HepG2 (cell line): ENCODE measurements at regions not wholly inside any gene's neighbourhood (a gene's known extent, or its start where the extent isn't known, plus 50 kb on each side); places are given as distances from the start of the nearest gene placed in this dataset.

Experiments used
- ATAC-seq: fragments of 200-7000 bp; cut with Tn5 transposase; 3 replicates; pipeline ENCODE4 v1.9.1; 2020; ENCODE audit warnings: mild to moderate bottlenecking, moderate library complexity
- BruUV-seq: library from RNA; stranded (reverse); fragments of 400-500 nt; replicated peaks from 2 replicates; lab custom pipeline; 2021; lab: Mats Ljungman, UMichigan
- CTCF ChIA-PET: fragments of 300-600 bp; formaldehyde crosslinking; extraction: SDS; loops from one replicate; lab custom pipeline; 2021; ENCODE audit warnings: low total read pairs, inconsistent platforms, low intra/inter-chr PET ratio; lab: Yijun Ruan, JAX
- POLR2A ChIA-PET: fragments of 350-600 bp; sonication (Branson Sonifier 250); formaldehyde crosslinking; loops from one replicate; lab custom pipeline; 2020; ENCODE audit warnings: antibody characterized with exemption, inconsistent platforms; lab: Yijun Ruan, JAX
- DNase-seq: peaks from one replicate; pipeline ENCODE4 v3.0.0-alpha.2; 2015; ENCODE audit warnings: low spot score
- FAIRE-seq: peaks from 3 replicates; lab custom pipeline; 2011; peaks lifted over from hg19 to GRCh38; lab: Jason Lieb, UNC
- H2AFZ ChIP-seq: one replicate; pipeline ENCODE4 v1.6.1; 2011; ENCODE audit warnings: low read length, inconsistent platforms
- H3K27ac ChIP-seq: fragments of 300-600 bp; 3 replicates; pipeline ENCODE4 v1.8.0; 2011; ENCODE audit warnings: mixed run types, mild to moderate bottlenecking, mixed read lengths, low read length, inconsistent platforms; ENCODE audit not compliant: insufficient read depth; ENCODE audit errors: extremely low read length
- H3K27me3 ChIP-seq, 2 experiments: fragments of 200-600 bp in 1 of 2; 2 replicates in 1 of 2; 3 replicates in 1 of 2; pipeline versions ENCODE4 v1.6.0 to v1.8.0; 2011; ENCODE audit warnings: low read length in 2 of 2, mild to moderate bottlenecking in 2 of 2, moderate library complexity in 2 of 2, inconsistent platforms in 1 of 2; ENCODE audit not compliant: insufficient read depth in 2 of 2, control insufficient read depth in 1 of 2
- H3K36me3 ChIP-seq, 2 experiments: fragments of 200-600 bp in 1 of 2; replicated peaks in 1 of 2; 2 replicates in 1 of 2; 3 replicates in 1 of 2; pipeline versions ENCODE4 v1.5.1 to v1.8.0; 2011; ENCODE audit warnings: low read length in 2 of 2, inconsistent platforms in 1 of 2; ENCODE audit not compliant: insufficient read depth in 2 of 2, control insufficient read depth in 1 of 2
- H3K4me1 ChIP-seq: 2 replicates; pipeline ENCODE4 v1.5.1; 2012; ENCODE audit warnings: low read length, inconsistent platforms; ENCODE audit not compliant: insufficient read depth
- H3K4me2 ChIP-seq: 2 replicates; pipeline ENCODE4 v1.6.0; 2011; ENCODE audit warnings: low read depth, low read length, inconsistent platforms
- H3K4me3 ChIP-seq, 3 experiments: fragments of 200-600 bp in 1 of 3; sonication (generic), shearing (Covaris generic) in 1 of 3; replicated peaks in 1 of 3; 2 replicates each; pipeline ENCODE4 v1.5.1; 2011 to 2016; ENCODE audit warnings: low read length in 3 of 3, inconsistent platforms in 2 of 3, low read depth in 2 of 3, mild to moderate bottlenecking in 2 of 3, control low read depth in 1 of 3, mixed read lengths in 1 of 3; ENCODE audit not compliant: insufficient read depth in 1 of 3
- H3K79me2 ChIP-seq: one replicate; pipeline ENCODE4 v1.6.1; 2011; ENCODE audit warnings: low read length, inconsistent platforms; ENCODE audit not compliant: insufficient read depth
- H3K9ac ChIP-seq: 2 replicates; pipeline ENCODE4 v1.6.0; 2011; ENCODE audit warnings: mild to moderate bottlenecking, low read depth, low read length, inconsistent platforms; ENCODE audit not compliant: insufficient read depth
- H3K9me3 ChIP-seq: 2 replicates; pipeline ENCODE4 v1.5.1; 2012; ENCODE audit warnings: mild to moderate bottlenecking, low read length
- H4K20me1 ChIP-seq: 2 replicates; pipeline ENCODE4 v1.6.0; 2011; ENCODE audit warnings: inconsistent platforms, mild to moderate bottlenecking, low read length, moderate library complexity; ENCODE audit not compliant: insufficient read depth
- HMGXB3 ChIP-seq: sonication (generic); formaldehyde crosslinking; IDR thresholded peaks from 2 replicates; pipeline ENCODE4 v1.4.0; 2020; ENCODE audit warnings: missing genetic modification reagents, borderline replicate concordance
- RCOR2 ChIP-seq: IDR thresholded peaks from 2 replicates; pipeline ENCODE4 v1.6.1; 2016; ENCODE audit warnings: missing biosample characterization, missing genetic modification reagents
- SCMH1 ChIP-seq: sonication (generic); formaldehyde crosslinking; IDR thresholded peaks from 2 replicates; pipeline ENCODE4 v1.9.0; 2021; ENCODE audit warnings: missing genetic modification reagents, mild to moderate bottlenecking, borderline replicate concordance
- TERF1 ChIP-seq: sonication (generic); formaldehyde crosslinking; IDR thresholded peaks from 2 replicates; pipeline ENCODE4 v1.8.0; 2022; ENCODE audit warnings: mild to moderate bottlenecking, missing genetic modification reagents, moderate library complexity
- ZBTB1 ChIP-seq: sonication (generic); formaldehyde crosslinking; IDR thresholded peaks from 2 replicates; pipeline ENCODE4 v1.4.0; 2020; ENCODE audit warnings: missing genetic modification reagents, borderline replicate concordance
- ZNF234 ChIP-seq: sonication (generic); formaldehyde crosslinking; conservative IDR thresholded peaks from 2 replicates; pipeline ENCODE4 v1.5.1; 2020; ENCODE audit warnings: mild to moderate bottlenecking, missing genetic modification reagents
- ZNF543 ChIP-seq: sonication (generic); formaldehyde crosslinking; IDR thresholded peaks from 2 replicates; pipeline ENCODE4 v1.4.0; 2020; ENCODE audit warnings: mild to moderate bottlenecking, missing genetic modification reagents
- ZNF7 ChIP-seq: IDR thresholded peaks from 2 replicates; pipeline ENCODE4 v1.6.1; 2016; ENCODE audit warnings: missing biosample characterization, missing genetic modification reagents
- WGBS: methylation state at CpG from one replicate; pipeline ENCODE4 v1.1.6; 2017; ENCODE audit warnings: low lambda C conversion rate; 5-methylcytosine and 5-hydroxymethylcytosine counted together
- in situ Hi-C: cut with HindIII; loops from 2 replicates; pipeline ENCODE4 v1.10.0; 2017; ENCODE audit warnings: low pct_unique_long_range_greater_than_20kb; ENCODE audit not compliant: extremely low pct_ligation_motif_present
- intact Hi-C: fragments of 100-400 bp; cut with micrococcal nuclease; formaldehyde crosslinking; loops from one replicate; pipeline ENCODE4 v1.10.0; 2022; ENCODE audit not compliant: unreplicated experiment

GRCh38 chr12:43106355-43106754 lies 445.6 kb downstream of the ADAMTS20 start (continued):
- no peak for TF ChIP-seq TERF1 (CRISPR knock-in tag)

DNA sequence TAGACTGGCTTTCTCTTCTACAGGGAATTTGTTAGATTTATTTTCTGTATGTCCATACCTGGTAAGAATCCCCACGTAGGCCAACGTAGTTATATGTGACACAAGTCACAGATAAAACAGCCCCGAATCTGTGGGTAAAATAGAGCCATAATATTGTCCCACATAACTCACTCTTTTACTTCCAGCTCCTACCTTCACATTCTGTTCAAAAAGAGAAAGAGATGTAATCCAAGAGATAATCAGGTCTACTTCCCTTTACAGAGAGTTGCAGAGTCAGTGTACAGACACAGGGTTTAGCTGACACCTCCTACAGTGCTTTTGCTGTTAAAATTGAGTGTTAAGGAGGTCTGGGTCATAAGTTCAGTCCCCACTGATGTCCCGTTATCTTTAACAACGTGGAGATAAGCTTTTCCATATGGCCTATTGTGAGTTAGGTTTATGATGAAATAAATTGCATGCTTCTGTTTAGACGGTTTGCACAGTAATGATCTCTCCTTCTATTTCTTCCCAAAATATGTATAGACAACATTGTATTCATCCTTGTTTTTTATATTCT lies 446.5 kb downstream of the ADAMTS20 start:
- Histone ChIP-seq H3K4me1 (no peaks in the 10 kb centered on the region), H2AFZ (no peak overlapping the region), H3K9ac (no peak overlapping the region), H3K4me2 (no peak overlapping the region), H3K79me2 (no peaks in the 10 kb centered on the region), H4K20me1 (no peaks in the 10 kb centered on the region), H3K27me3 (no peaks in the 10 kb centered on the region)
- no peak for DNase-seq
- in situ Hi-C loops, result no loop called here
- TF ChIP-seq RCOR2 (CRISPR knock-in tag) (no peak), ZNF543 (CRISPR knock-in tag) (no peak), SCMH1 (CRISPR knock-in tag) (no peak)
- TF ChIP-seq, all 625 proteins: peak for 0
- Histone ChIP-seq H3K4me3 (no peak overlapping the region), H3K9me3 (peaks cover 5% of the 10 kb centered on the region; the same call in 1 of the 2 replicates), H3K36me3 (no peaks in the 10 kb centered on the region), H3K27ac (no peak overlapping the region)
- ChIA-PET POLR2A (no interaction called here), CTCF (no interaction called here)
- intact Hi-C loops, result no loop called here
- 1% methylated on average over 6 of the region's 6 CpGs for WGBS
- no peak for FAIRE-seq
- no peak for ATAC-seq
- no TSS peak for BruUV-seq

- no peak overlapping the region for H2AFZ ChIP-seq
- POLR2A ChIA-PET, result no interaction called here
- in situ Hi-C loops, result no loop called here
- peaks cover under 1% of the 10 kb centered on the region; the same call in 1 of the 2 replicates for H3K9me3 ChIP-seq
- no peak overlapping the region for H3K4me3 ChIP-seq
- H3K4me2 ChIP-seq, result no peak overlapping the region
- H3K4me1 ChIP-seq, result no peaks in the 10 kb centered on the region
- H3K79me2 ChIP-seq, result no peaks in the 10 kb centered on the region
- no peaks in the 10 kb centered on the region for H4K20me1 ChIP-seq
- no peak overlapping the region for H3K9ac ChIP-seq
- ATAC-seq (no peak), DNase-seq (no peak), FAIRE-seq (no peak)
- no peak overlapping the region for H3K27ac ChIP-seq
- WGBS, result 43% methylated on average over 3 of the region's 3 CpGs
- intact Hi-C loops, result no loop called here
- no peaks in the 10 kb centered on the region for H3K27me3 ChIP-seq
- BruUV-seq, result no TSS peak
- no peaks in the 10 kb centered on the region for H3K36me3 ChIP-seq
- CTCF ChIA-PET, result no interaction called here
- TF ChIP-seq ZBTB1 (CRISPR knock-in tag), result no peak
- TF ChIP-seq HMGXB3 (CRISPR knock-in tag), result no peak
- TF ChIP-seq ZNF7 (CRISPR knock-in tag), result no peak
- TF ChIP-seq ZNF234 (CRISPR knock-in tag), result no peak
Measured at GRCh38 chr12:43104494-43104893, 447.5 kb downstream of the ADAMTS20 start.
